ENCODE measurements at regions not wholly inside any gene's neighbourhood (a gene's known extent, or its start where the extent isn't known, plus 50 kb on each side); places are given as distances from the start of the nearest gene placed in this dataset.

DNA sequence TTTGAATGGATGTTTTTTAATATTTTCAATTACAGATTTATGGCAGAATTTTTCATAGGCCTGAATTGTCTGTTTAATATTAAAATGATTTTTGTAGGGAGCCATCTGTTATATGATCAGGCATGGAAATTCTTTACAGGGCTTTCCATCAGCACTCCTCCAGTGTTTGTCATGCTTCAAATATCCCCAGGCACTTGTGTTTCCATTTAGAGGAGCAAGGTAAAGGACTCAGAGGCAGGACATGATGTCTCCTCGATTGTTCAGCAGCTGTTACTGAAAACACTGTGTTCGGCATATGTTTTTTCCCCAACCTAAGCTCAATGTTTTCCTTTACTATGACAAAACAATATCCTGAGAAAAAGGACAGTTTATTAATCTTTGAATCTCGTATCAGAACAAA is 172.3 kb upstream of the RFX3 start:
- TF ChIP-seq POLR2AphosphoS5 (IDR thresholded peaks at IDR 0.05) (no peak), POLR2A (IDR thresholded peaks at IDR 0.05) (no peak)
- TF ChIP-seq, protein P1, sequence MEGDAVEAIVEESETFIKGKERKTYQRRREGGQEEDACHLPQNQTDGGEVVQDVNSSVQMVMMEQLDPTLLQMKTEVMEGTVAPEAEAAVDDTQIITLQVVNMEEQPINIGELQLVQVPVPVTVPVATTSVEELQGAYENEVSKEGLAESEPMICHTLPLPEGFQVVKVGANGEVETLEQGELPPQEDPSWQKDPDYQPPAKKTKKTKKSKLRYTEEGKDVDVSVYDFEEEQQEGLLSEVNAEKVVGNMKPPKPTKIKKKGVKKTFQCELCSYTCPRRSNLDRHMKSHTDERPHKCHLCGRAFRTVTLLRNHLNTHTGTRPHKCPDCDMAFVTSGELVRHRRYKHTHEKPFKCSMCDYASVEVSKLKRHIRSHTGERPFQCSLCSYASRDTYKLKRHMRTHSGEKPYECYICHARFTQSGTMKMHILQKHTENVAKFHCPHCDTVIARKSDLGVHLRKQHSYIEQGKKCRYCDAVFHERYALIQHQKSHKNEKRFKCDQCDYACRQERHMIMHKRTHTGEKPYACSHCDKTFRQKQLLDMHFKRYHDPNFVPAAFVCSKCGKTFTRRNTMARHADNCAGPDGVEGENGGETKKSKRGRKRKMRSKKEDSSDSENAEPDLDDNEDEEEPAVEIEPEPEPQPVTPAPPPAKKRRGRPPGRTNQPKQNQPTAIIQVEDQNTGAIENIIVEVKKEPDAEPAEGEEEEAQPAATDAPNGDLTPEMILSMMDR (IDR thresholded peaks at IDR 0.05), result no peak
- no peak for DNase-seq (ENCODE audit: low spot score in 2 of 2)
- Histone ChIP-seq H3K27ac (no peak overlapping the region), H3K9me3 (no peaks in the 10 kb centered on the region), H3K4me1 (no peaks in the 10 kb centered on the region), H3K36me3 (no peaks in the 10 kb centered on the region), H3K27me3 (no peaks in the 10 kb centered on the region), H3K4me3 (no peak overlapping the region)
- intact Hi-C loops (cut with DNase I; ENCODE audit: low total_unique reads), result no loop called here

DNA sequence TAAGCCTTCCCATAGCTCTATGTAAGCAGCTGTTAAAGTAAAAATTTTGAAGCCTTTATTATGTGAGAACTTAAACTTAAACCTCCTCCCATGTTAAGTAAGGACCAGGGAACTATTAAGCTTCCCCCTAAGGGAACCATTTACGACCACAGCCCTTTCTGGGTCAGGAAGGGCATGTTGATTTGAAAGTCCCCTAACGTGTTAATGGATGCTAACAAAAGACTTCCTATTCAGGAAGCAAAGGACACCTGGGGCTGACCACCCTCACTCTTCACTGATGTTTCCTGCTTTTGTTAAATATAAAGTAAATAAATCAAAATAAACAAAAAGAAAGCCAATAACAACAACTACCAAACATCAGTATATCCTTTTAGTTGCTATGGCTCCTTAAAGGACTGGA is 170.6 kb upstream of the RFX3 start:
- intact Hi-C loops (cut with DNase I; ENCODE audit: low total_unique reads), result no loop called here
- Histone ChIP-seq H3K36me3 (no peaks in the 10 kb centered on the region), H3K9me3 (no peaks in the 10 kb centered on the region), H3K4me1 (no peaks in the 10 kb centered on the region), H3K27me3 (no peaks in the 10 kb centered on the region), H3K4me3 (no peak overlapping the region), H3K27ac (no peak overlapping the region)
- TF ChIP-seq POLR2AphosphoS5 (IDR thresholded peaks at IDR 0.05) (no peak), POLR2A (IDR thresholded peaks at IDR 0.05) (no peak)
- TF ChIP-seq, protein P1 (IDR thresholded peaks at IDR 0.05), result no peak
- no peak for DNase-seq (ENCODE audit: low spot score in 2 of 2)

DNA sequence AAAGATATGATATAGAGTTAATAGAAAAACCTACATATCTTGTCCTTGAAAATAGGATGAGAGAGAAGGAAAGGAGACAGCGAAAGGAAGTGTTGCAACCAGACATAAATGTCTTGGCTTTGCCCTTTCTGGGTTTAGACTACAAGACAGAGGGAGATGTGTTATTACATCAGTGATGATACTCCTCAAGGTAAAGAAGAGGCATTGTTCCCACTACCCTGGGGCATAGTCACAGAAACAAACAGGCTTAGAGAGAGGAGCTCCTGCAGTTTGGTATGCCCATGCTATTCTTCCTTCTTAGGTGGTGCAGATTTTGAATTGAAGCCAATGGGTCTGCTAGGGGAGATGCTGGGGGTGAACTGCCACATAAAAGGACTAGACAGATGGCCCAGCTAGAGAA is 166.8 kb upstream of the RFX3 start:
- no peak for DNase-seq (ENCODE audit: low spot score in 2 of 2)
- Histone ChIP-seq H3K36me3 (no peaks in the 10 kb centered on the region), H3K27me3 (no peaks in the 10 kb centered on the region), H3K4me3 (no peak overlapping the region), H3K4me1 (no peaks in the 10 kb centered on the region), H3K27ac (no peak overlapping the region), H3K9me3 (no peaks in the 10 kb centered on the region)
- TF ChIP-seq, protein P1 (IDR thresholded peaks at IDR 0.05), result no peak
- TF ChIP-seq POLR2AphosphoS5 (IDR thresholded peaks at IDR 0.05), result no peak
- no peak for TF ChIP-seq POLR2A (IDR thresholded peaks at IDR 0.05)
- intact Hi-C loops (cut with DNase I; ENCODE audit: low total_unique reads), result no loop called here

DNA sequence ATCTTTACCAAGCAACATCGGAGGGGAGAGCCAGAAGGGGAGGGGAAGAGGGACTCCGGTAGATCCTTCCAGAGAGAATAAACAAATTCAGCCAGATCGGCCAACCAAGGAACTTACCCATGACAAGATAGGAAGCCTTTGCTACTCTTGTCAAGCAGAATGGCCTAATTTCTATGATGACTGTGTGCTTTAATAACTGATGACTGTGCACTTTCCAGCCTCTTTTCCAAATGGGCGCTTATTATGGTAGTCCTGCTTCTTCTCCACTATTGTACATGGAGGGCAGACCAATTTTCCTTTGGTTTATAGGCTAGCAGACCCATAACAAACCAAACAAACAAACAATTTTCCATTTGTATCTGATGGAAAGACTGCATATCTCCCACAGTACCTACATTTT is 163.8 kb upstream of the RFX3 start:
- H3K4me3 ChIP-seq, result no peak overlapping the region
- no peaks in the 10 kb centered on the region for H3K4me1 ChIP-seq
- H3K36me3 ChIP-seq, result no peaks in the 10 kb centered on the region
- TF ChIP-seq POLR2A (IDR thresholded peaks at IDR 0.05) (no peak), POLR2AphosphoS5 (IDR thresholded peaks at IDR 0.05) (no peak)
- TF ChIP-seq, protein P1 (IDR thresholded peaks at IDR 0.05), result no peak
- H3K27me3 ChIP-seq, result no peaks in the 10 kb centered on the region
- DNase-seq (ENCODE audit: low spot score in 2 of 2), result no peak
- intact Hi-C loops (cut with DNase I; ENCODE audit: low total_unique reads), result no loop called here
- H3K27ac ChIP-seq, result no peak overlapping the region
- H3K9me3 ChIP-seq, result no peaks in the 10 kb centered on the region

DNA sequence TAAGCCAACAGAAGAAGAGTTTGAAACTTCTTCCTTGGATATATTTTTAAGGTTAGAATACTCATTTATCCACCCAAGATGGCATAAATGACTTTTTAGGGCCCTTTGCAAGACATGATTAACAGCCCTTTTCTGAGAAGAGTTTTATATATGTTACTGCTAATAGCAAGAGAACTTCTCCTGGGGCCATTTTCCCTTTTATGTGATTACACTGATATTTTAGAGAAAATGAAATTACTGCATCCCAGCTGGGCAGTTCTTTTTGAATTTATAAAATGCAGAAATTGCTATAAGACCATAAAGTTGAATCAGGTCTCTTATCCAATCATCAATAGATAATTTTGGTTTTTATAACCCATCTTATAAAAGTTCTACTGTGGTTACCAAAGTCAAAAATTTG is 161.3 kb upstream of the RFX3 start:
- no peaks in the 10 kb centered on the region for H3K27me3 ChIP-seq
- no peak for DNase-seq (ENCODE audit: low spot score in 2 of 2)
- H3K4me3 ChIP-seq, result no peak overlapping the region
- no peaks in the 10 kb centered on the region for H3K36me3 ChIP-seq
- no peak for TF ChIP-seq POLR2AphosphoS5 (IDR thresholded peaks at IDR 0.05)
- TF ChIP-seq POLR2A (IDR thresholded peaks at IDR 0.05), result no peak
- TF ChIP-seq, protein P1 (IDR thresholded peaks at IDR 0.05), result no peak
- no peak overlapping the region for H3K27ac ChIP-seq
- intact Hi-C loops (cut with DNase I; ENCODE audit: low total_unique reads), result no loop called here
- H3K9me3 ChIP-seq, result no peaks in the 10 kb centered on the region
- H3K4me1 ChIP-seq, result no peaks in the 10 kb centered on the region

All from breast epithelium (tissue), 4 donors.